Glutamatergic neuron (in vitro differentiated cells): ENCODE measurements at regions not wholly inside any gene's neighbourhood (a gene's known extent, or its start where the extent isn't known, plus 50 kb on each side); places are given as distances from the start of the nearest gene placed in this dataset.
A peak's percentile ranks its signal among the peaks of the same experiment; 100 is the strongest.

Experiments
- DNase-seq: peaks from one replicate; pipeline ENCODE4 v3.0.0; 2022
- H3K27ac Mint-ChIP-seq: one replicate; pipeline ENCODE4 v1.8.0; 2020; ENCODE audit warnings: mild to moderate bottlenecking, mixed read lengths, inconsistent platforms; ENCODE audit not compliant: unreplicated experiment
- H3K27me3 Mint-ChIP-seq: one replicate; pipeline ENCODE4 v1.8.0; 2020; ENCODE audit warnings: mild to moderate bottlenecking, moderate library complexity, mixed read lengths, inconsistent platforms; ENCODE audit not compliant: unreplicated experiment
- H3K36me3 Mint-ChIP-seq: one replicate; pipeline ENCODE4 v1.8.0; 2020; ENCODE audit warnings: mild to moderate bottlenecking, mixed read lengths, inconsistent platforms; ENCODE audit not compliant: unreplicated experiment
- H3K4me1 Mint-ChIP-seq: one replicate; pipeline ENCODE4 v1.8.0; 2020; ENCODE audit warnings: mild to moderate bottlenecking, low read depth, mixed read lengths, inconsistent platforms; ENCODE audit not compliant: unreplicated experiment
- H3K4me3 Mint-ChIP-seq: one replicate; pipeline ENCODE4 v1.8.0; 2020; ENCODE audit warnings: mild to moderate bottlenecking, mixed read lengths, inconsistent platforms; ENCODE audit not compliant: unreplicated experiment
- H3K9me3 Mint-ChIP-seq: one replicate; pipeline ENCODE4 v1.8.0; 2020; ENCODE audit warnings: mild to moderate bottlenecking, moderate library complexity, mixed read lengths, inconsistent platforms; ENCODE audit not compliant: unreplicated experiment
- TF ChIP-seq, protein P1 (sequence below): fragments of 200-600 bp; sonication (generic); IDR thresholded peaks from one replicate; pipeline ENCODE4 v1.5.0; 2021; ENCODE audit not compliant: partially characterized antibody, unreplicated experiment

GRCh38 chr13:57784633-57785032 is 153.1 kb downstream of the PCDH17 start:
- Mint-ChIP-seq H3K4me1 (peaks cover 6% of the 10 kb centered on the region), H3K36me3 (no peaks in the 10 kb centered on the region), H3K9me3 (peaks cover 2% of the 10 kb centered on the region), H3K4me3 (no peak overlapping the region), H3K27me3 (peaks cover 1% of the 10 kb centered on the region), H3K27ac (no peak overlapping the region)
- TF ChIP-seq, protein P1, sequence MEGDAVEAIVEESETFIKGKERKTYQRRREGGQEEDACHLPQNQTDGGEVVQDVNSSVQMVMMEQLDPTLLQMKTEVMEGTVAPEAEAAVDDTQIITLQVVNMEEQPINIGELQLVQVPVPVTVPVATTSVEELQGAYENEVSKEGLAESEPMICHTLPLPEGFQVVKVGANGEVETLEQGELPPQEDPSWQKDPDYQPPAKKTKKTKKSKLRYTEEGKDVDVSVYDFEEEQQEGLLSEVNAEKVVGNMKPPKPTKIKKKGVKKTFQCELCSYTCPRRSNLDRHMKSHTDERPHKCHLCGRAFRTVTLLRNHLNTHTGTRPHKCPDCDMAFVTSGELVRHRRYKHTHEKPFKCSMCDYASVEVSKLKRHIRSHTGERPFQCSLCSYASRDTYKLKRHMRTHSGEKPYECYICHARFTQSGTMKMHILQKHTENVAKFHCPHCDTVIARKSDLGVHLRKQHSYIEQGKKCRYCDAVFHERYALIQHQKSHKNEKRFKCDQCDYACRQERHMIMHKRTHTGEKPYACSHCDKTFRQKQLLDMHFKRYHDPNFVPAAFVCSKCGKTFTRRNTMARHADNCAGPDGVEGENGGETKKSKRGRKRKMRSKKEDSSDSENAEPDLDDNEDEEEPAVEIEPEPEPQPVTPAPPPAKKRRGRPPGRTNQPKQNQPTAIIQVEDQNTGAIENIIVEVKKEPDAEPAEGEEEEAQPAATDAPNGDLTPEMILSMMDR, result no peak
- DNase-seq, result no peak

- peaks cover 2% of the 10 kb centered on the region for H3K9me3 Mint-ChIP-seq
- peak overlapping the region; percentile 10 for H3K4me3 Mint-ChIP-seq
- peaks cover 1% of the 10 kb centered on the region for H3K27me3 Mint-ChIP-seq
- TF ChIP-seq, protein P1, result no peak
- peak overlapping the region; percentile 78 for H3K27ac Mint-ChIP-seq
- no peaks in the 10 kb centered on the region for H3K36me3 Mint-ChIP-seq
- peaks cover 6% of the 10 kb centered on the region for H3K4me1 Mint-ChIP-seq
- DNase-seq, result peak; percentile 80
Measured at GRCh38 chr13:57787058-57787791, 155.7 kb downstream of the PCDH17 start.

DNA sequence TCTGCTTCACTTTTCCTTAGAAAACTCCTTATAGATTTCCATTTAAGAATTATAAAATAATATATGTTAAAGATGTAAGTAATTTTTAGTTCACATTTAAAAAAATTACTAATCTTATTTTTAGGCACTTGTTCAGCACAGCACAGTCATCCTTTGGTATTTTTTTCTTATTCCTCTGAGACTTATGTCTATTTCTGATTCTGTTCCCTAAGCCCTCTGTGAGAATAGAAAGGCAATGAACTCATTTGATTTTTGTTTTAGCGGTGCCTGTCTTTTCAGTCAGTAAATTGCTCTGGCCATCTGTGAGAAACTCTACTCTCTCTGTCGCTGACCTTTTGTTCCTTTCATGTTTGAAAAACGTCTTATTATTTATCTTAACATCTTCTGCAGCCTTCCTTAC is 168.1 kb downstream of the PCDH17 start:
- Mint-ChIP-seq H3K9me3 (no peaks in the 10 kb centered on the region), H3K27ac (peak overlapping the region; percentile 92), H3K4me1 (peaks cover 17% of the 10 kb centered on the region), H3K4me3 (peak overlapping the region; percentile 9), H3K27me3 (no peaks in the 10 kb centered on the region), H3K36me3 (no peaks in the 10 kb centered on the region)
- no peak for DNase-seq
- TF ChIP-seq, protein P1, result no peak

DNA sequence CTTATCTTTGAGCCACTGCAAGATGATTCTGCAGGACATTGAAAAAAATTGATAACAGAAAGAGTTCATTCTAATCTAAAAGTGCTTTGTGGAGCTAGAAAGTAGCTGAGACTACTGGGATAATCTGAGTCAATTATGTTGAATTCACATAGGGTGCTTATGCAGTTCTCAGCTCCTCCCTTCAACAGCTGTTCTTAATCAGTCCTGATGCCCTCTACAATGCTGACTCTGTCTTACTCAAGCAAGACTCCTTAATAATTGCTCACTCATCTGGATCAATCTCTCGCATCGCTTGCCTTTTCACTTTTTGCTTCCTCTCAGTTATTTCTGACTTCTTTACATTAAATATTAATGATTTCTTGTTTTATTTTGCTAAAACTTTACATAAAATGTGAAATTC is 182.1 kb downstream of the PCDH17 start:
- H3K9me3 Mint-ChIP-seq, result no peaks in the 10 kb centered on the region
- peaks cover 6% of the 10 kb centered on the region for H3K4me1 Mint-ChIP-seq
- no peak overlapping the region for H3K4me3 Mint-ChIP-seq
- H3K27ac Mint-ChIP-seq, result no peak overlapping the region
- peaks cover 4% of the 10 kb centered on the region for H3K36me3 Mint-ChIP-seq
- no peak for DNase-seq
- TF ChIP-seq, protein P1, result no peak
- no peaks in the 10 kb centered on the region for H3K27me3 Mint-ChIP-seq

GRCh38 chr13:57815600-57815999 is 184.1 kb downstream of the PCDH17 start:
- Mint-ChIP-seq H3K4me3 (no peak overlapping the region), H3K27ac (no peak overlapping the region), H3K9me3 (no peaks in the 10 kb centered on the region), H3K4me1 (peaks cover 6% of the 10 kb centered on the region), H3K27me3 (no peaks in the 10 kb centered on the region), H3K36me3 (peaks cover 4% of the 10 kb centered on the region)
- TF ChIP-seq, protein P1, result no peak
- no peak for DNase-seq
